NCI-H345 treated with DMSO at 0.1 percent for 48 hours (cell line): ENCODE measurements at regions not wholly inside any gene's neighbourhood (a gene's known extent, or its start where the extent isn't known, plus 50 kb on each side); places are given as distances from the start of the nearest gene placed in this dataset.

Experiments used
- DNase-seq: peaks from one replicate; lab custom pipeline; 2025; ENCODE audit not compliant: unreplicated experiment; lab: John Stamatoyannopoulos, UW

DNA sequence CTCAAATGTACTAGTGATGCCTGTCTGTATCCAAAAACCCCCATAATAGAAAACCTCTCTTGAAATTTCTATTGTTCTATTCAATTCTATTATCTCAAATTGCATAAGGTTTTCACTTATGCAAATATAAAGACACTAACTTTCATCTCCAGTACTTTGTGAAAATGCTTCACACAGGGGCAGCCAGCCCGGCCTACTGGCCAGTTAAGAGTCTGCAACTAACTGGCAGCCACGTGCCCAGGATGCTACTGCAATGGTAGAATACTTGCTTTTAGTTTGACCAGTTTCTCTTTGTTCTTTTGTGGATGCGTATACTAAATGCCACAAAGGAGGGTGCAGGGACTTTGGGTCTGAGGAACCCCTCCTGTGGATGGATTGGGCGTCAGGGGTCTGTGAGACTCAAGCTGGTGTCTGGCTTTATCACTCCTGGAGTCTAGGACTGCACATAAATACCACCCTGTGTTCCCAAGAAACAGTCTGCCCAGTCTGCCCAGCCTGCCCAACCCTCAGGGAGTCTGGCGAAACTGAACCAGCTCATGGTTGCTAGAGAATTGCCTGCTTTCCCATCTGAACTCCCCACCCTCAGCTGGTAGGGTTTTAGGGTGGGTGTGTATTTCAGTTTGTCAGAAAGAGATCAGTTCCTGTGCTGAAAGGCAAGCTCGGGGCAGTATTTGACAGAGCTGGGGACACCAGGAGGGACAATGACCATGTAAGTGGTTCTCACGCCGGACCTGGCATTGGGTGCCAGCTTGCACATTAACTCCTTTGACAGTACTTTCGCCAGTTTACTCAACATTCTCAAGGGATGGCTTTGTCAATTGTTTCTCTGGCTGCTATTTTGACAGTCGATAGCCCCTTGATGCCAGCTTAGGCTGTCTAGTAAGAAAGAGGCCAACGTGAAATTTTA is 558.2 kb upstream of the JAG1 start:
- no peak for DNase-seq

DNA sequence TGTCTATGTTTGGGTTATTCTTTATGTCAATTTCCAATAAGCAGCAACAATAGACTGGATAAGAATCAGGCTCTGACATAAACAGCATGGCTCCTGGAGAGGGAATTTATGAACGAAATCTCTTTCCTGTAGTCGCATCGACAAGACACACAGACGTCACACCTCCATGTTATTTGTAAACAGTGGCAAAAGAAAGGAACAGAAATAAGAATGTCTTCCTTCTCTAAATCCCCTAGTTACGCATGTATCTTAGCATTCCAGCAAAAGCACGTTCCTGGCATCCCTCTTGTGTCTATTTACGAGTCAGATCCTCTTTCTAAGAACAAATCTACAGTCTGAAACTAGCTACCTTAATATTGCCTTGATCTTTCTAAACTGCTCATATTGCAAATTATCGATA is 559.1 kb upstream of the JAG1 start:
- DNase-seq = no peak

DNA sequence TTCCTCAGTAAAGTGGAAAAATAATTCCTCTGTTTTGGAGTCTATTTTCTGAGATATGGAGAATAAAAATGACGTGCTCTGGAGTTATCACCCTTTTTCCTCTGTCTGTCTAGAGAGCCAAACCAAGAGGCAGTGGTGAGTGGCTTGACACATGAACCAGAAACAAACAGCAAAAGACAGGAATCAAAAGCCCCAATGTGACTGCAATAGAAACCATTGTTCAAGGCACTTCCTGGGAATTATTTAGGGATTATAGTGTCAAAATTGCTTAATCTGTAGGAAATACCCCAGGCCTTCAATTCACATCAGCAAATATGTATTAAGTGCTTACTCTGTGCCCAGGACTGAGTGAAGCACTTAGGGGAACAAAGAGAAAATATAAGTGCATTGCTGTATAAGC is 560.4 kb upstream of the JAG1 start:
- DNase-seq = no peak

DNA sequence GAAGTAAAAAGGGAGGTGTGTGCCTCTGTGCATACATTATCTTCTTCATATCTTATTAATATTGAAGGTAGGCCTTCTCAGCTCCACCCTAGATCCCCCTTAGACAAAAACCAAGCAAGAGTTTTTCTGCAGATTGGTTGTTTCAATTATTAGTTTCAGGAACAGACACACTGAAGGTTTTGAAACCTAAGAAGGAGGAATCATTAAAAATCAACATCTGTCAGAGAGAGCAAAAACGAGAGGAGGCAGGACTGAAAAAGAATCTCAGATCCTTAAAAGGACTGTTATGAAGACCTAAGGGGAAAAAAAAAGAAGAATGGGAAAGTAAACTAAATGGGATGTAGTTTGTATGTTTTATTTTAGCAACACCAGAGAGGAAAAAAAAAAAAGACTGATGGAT is 560.8 kb upstream of the JAG1 start:
- DNase-seq = no peak

DNA sequence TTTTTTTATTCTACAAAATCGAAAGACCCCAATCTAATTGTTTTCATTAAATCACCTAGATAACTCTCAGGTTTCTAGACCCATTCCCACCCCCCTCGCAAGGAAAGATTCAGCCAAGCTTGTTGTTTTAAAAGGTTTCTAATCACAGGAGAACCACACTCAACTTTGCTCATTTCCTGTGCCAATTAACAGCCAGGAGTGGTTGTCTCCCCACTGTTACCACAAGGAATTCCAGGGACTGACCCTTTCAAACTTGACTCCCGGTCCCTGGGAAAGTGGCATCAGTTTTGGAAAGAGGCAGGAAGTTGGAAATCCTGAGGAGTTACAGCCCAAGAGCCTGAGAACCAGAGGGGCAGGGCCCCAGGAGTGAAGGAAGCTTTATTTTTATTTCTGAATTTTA is 561.3 kb upstream of the JAG1 start:
- no peak for DNase-seq

DNA sequence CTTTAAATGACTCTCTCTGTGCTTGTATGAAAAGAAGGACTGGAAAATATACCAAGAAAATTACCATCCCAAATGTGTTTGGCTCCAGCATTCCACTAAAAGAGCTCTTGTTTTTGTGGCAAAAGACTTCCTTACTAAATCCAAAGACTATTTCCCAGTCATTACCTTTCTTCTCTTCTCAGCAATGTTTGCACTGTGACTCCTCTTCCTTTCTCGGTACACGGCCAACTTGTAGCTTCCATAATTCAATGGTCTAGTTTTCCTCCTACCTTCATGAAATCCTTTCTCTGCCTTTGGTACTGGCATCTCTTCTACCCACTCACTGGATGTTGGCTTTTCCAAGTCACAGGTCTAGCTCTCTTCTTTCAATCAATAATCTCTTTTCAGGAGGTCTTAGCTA is 568.5 kb upstream of the JAG1 start:
- no peak for DNase-seq

DNA sequence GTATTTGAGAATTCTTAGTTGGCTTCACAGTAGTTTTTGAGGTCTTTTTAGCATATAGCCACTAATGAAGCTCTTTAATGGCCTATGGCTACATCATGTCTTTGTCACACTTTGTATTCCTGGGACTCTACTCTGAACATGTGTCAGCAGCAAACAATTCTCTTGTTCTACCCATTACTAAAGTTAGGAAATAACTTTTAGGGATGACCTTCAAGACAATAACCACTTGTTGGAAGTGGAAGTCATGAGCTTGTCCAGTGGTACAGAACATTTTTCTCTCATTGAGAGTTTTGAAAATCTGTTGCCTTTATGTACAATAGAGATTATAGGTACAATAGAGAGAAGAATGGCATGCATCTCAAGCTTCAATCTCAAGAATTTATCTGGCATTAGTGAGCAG is 571.6 kb upstream of the JAG1 start:
- no peak for DNase-seq

DNA sequence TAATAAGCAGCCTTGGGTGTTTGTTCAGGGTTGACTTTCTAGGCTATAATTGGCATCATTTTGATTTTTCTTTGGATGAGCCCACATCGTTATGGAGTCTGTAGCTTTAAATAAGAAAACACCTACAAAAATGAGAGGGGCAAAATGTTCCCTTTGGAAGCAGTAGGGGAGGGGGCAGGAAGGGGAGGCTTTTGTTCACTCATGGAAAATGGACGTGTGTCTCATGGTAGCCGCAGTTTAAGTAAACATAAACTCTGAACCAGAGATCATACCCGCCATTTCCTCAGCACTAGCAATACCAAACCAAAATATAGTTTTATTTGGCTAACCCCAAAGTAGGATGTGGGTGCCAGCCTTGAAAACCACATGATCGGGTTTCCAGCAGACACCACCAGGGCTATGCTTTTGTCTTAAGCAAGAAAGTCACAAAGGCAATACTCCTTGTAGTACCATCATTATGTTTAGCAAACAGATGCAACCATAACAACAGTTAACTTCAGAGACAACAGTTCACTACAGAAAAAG is 572.5 kb upstream of the JAG1 start:
- DNase-seq = no peak

DNA sequence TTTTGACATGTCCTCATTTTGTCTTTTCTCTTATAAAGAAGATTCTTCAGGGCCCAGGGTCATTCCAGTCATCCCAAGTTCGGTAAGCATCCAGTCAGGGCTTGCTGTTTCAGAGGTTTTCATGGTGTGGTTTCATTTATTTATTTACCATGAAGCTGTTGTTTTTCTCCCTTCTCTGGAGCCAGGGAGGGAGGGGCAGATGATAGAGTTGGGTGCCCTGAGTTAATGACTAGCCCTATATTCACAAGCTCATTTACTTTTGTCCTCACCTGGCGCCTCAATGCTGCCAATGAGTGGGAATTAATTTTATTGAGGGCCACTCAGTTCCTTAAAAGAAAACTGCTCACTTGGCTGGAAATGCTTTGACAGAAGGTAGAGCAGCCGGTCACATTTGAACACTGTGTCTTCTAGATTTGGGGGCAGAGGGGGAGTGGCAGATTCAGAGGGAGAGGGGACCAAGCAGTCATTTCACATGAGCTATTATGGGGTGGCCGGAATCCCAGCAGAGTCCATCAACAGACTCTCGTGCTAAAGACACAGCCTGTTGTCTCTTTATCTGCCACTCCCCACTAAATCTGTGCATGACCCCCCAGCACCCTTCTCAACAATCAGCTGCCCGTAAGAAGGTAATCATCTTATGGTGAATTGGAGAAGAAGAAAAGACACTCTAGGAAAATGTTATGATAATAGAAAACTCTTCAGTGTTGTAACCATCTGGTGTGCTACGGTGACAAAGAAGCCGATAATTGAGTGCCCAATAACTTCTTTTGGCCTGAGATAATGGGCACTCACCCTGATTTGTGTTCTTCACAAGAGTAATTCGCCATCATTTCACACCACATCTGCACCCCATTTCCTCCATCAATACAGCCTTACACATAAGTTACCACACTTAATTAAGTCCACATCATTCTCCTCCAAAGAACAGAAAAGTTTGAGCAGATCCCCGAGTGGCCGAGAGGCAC is 573.5 kb upstream of the JAG1 start:
- DNase-seq = no peak

DNA sequence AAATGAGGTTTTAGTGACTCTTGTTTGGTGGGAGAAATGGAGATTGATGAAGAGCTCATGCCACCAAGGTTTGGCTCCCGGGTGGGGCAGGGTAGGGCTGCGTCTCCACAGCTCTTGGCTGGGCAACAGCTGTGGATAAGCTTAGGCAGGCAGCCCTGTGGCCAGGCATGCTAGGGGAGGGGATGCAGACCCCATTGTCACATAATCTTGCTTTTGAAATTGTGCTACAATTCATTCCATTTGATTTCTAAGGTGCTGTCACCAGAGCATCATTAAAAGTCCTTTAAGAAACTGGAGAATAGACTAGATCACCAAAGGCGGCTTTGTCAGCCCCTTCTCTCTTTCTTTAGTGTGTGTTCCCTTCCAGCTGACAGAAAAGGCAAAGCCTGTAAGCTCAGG is 574.2 kb upstream of the JAG1 start:
- no peak for DNase-seq

DNA sequence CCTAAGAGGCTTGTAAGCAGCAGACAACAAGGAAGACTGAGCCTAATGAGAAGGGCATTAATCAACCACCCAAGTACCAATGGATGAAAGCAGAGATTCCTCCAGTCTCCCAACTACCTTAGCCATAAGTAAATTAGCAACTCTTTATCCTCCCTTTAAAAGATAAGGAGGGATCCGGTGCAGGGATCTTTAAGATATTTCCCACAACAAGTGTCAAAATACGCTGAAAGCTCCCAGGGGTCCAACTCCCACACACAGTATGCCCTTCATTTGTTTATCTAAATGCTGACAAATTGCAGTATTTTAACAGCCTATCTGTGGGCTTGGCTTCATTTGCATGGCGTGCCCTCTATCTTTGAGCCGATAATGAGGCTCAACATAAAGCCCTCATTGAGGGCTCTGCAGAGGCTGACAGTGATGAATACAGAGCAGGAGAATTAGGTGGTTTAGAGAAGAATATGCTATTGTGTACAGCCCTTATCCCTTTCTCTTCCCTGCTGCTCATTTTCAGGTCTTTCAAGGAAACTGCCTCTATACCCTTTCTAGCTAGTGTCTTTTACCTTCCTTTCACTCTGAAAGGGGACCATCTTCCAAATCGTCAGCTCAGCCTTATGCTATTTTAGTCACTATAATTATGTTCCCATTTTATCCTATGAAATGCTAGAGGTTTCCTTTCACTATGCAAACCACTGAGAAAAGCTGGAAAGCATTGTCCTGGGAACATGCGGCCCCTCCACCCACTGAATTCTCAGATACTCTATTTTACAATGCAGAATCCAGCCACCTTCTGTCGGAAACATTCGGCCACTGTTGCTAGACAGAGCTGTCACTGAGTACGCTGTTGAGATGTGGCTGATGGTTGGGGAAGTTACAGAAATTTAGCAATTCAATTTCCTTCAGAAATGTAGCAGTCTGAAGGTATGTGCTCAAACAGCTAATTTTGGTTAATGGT is 575.2 kb upstream of the JAG1 start:
- no peak for DNase-seq

DNA sequence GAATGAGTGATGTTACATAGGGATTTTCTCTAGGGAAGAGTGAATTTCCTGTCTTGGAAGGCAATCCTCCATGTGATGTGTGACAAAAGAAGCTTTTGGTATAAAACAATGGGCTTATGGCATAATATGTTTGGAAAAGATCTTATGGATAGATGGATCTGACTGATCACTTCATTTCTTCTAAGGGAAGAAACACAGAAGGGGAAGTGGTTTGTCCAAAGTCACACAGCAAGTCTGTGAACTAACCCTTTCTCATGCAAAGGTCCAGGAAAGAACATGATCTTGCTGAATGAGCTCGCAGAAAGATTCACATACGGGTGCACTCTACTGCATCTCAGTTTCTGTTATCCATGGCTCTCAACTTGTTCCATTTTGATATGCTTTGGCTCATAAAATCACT is 575.9 kb upstream of the JAG1 start:
- DNase-seq = no peak

DNA sequence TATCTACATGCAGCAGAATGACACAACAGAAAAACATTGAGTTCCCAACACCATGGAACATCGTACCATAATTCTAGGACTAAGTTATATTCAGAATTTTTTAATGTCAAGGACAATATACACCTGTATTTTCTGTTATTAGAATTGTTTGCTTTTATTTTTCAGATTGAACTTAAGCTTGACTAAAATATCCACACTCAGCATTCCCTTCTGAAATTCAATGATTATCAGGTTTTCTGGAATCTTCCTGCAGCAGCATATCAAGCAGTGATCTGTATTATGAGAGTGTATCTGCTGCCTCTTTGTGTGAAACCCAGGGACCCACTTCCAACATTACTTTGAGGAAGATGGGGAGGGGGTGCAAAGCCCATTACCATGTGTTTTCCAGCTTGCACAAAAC is 578.6 kb upstream of the JAG1 start:
- no peak for DNase-seq

DNA sequence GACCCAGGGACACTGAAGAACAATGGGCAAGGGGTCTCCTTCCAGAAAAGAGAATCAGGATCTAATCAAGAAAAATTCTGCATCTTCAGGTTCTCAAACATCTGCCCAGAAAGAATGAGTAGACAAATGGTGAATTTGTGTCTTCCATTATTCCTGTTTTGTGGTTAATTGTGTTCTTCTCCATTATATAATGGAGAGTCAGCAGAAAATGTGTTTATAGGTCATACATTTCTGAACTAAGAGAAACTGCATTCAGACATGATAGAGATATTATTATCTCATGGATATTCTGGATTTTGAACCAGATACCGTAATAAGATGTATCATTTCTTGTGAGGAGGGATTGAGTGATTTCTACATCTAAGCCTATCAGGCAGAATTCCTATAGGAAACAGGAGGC is 581.7 kb upstream of the JAG1 start:
- DNase-seq = no peak

DNA sequence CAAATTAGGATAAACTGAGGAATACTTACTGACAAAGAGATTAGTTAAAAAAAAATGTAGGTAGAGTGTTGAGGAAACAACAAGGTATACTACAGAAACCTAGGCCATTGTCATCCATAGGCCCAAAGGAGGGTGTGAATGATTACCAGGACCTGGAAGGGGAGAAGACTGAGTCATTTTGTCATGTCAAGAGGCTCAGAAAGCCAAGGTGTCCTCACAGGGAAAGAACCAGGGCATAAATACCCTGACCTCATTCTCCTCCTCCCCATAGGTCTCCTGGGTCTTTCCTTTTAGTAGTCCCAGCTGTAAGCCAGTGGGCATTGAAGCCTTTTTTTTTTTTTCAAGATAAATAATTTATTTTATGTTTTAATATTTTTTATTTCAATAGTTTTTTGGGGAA is 582.1 kb upstream of the JAG1 start:
- DNase-seq = no peak

DNA sequence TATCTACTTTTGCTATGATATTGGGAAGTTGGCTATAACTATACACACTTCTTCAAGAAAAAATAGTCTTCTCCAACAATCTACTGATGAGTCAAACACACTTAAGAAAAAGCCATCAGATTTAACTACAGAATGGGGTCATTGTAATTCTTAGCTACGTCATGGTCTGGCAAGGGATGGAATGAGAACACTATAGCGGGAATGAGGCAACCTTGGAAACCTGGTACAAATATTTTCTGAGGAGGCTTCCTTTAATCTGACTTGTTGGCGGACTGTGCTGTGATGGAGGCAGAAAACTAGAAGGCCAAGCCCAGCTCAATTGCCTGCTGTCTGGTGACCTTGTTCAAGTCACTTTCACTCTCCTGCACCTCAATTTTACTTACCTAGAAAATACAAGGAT is 586.8 kb upstream of the JAG1 start:
- DNase-seq = no peak

DNA sequence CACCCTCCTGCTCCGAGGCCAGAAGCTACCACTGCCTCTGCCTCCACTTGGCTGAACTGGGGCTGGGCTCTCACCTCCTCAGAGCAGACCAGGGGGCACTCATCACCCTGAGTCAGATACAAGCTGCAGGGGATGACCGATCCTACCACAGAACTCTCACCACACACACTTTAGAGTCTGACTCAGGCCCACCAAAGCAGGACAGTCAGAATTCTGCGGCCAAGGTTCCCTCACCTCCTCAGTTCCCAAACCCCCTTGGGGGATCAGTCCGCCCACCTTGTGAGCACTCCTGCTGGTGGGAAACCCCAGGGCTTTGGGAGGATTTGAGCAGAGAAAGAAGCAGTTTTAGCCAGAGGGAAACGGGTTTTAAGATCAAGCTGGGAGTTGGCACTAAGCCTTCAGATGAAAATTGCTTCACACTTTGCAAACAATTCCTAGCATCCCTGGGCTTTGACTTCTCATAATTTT is 587.8 kb upstream of the JAG1 start:
- DNase-seq = no peak

DNA sequence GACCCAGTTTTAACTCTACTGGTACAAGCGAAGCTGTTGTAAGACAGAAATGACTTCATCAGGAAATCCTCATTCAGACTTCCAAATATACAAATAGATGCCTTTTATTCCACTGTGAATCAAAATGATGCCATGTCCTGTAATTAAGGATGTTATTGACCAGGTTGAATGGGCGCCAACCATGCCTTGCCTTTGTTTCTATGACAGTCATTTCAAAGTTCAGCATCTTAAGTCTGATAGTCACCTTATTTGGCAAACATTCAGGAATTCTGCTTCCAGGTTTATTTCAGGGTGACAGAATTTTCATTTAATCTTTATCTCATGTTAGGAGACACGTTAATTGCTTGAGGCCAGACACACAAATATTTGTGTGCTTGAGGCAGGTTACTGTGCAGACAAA is 592.8 kb upstream of the JAG1 start:
- no peak for DNase-seq

DNA sequence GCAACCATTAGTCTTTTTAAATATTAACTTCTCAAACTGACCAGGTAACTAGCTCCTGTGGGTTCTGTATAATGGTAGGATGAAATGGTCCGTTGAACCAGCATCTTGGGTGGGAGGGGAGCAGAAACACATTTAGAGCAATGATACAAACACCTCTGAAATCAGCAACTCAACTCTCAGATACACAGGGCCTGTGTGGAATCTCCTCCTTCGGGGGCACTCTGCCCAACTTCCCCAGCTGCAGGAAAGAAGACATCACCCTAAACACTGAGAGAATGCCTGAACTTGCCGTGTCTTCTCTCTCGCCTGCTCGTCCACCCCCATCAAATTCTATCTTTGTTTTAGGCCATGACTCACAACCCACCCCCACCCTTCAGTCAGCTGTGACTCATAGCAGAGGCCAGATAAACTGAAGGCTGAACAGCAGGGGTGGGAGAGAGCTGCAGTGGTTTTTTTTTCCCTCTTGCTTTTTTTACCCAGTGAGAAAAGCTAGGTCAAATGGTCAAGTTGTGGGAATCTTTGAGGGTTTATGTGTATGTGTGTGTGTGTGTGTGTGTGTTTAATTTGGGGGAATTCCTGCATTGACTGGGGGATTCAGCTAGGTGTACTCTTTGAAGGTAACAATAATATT is 593.4 kb upstream of the JAG1 start:
- no peak for DNase-seq

DNA sequence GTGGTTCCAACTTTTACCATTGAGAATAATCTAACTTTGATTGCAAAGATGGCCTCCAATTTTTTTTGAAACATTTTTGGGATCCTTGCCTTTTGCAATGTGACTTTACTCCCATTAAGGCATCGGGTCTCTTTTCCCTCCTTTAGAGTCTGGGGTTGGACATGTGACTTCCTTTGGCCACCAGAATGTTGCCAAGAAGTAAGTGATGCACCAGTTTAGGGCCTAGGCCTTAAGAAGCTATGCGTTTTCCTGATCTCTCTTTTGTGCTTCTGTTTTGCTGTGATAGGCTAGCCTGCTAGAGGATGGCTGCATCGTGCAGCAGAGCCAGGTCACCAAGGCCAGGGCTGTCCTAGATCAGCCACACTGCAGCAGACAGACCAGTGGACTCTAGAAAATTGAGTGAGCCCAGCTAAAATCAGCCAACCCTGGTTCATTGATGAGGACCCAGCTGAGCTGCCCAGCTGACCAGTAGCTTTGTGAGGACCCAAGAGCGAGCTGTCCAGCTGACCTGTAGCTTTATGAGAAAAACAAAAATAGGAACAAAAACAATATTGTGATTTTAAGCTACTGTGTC is 594.0 kb upstream of the JAG1 start:
- no peak for DNase-seq
